ENCODE measurements at regions not wholly inside any gene's neighbourhood (a gene's known extent, or its start where the extent isn't known, plus 50 kb on each side); places are given as distances from the start of the nearest gene placed in this dataset.
A peak's percentile ranks its signal among the peaks of the same experiment; 100 is the strongest.

DNA sequence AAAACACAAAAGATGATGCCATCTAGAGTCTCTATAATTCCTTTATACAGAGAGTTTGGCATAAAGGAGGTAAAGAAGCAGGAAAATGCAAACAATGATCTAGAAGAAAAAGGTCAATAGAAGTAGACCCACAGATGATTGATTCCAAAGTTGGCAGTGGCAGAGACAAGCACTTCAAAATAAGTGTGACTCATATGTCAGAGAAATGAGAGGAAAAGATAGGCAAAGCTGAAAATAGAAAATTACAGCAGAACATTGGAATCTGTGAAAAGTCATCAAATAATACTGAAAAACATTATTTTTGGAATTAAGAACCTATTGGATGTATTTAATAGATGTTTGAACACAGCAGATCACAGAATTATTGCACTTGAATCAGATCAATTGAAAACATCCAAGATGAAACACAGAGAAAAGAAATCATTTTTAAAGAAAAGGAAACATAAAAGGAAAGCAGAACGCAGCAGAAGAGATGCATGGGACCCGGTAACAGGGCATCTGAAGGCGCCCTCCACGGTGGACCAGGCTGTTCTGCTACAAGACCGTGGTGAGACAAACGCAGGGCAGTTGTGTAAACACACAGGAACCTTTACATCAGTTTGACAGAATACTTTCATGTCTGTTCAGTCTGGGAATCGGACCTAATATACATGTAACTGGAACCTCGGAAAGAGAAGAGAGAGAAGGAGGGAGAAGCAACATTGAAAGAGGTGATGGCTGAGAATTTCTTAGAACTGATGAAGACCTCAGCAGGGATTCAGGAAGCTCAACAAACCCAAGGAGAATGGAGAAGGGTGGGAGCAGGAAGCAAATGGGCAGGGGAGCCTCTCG lies 74.6 kb upstream of the GPC1 start:
- DNase-seq (ENCODE audit: low spot score) = no peak
- no peak for ATAC-seq (ENCODE audit: low FRiP score)
- TF ChIP-seq, protein P1, sequence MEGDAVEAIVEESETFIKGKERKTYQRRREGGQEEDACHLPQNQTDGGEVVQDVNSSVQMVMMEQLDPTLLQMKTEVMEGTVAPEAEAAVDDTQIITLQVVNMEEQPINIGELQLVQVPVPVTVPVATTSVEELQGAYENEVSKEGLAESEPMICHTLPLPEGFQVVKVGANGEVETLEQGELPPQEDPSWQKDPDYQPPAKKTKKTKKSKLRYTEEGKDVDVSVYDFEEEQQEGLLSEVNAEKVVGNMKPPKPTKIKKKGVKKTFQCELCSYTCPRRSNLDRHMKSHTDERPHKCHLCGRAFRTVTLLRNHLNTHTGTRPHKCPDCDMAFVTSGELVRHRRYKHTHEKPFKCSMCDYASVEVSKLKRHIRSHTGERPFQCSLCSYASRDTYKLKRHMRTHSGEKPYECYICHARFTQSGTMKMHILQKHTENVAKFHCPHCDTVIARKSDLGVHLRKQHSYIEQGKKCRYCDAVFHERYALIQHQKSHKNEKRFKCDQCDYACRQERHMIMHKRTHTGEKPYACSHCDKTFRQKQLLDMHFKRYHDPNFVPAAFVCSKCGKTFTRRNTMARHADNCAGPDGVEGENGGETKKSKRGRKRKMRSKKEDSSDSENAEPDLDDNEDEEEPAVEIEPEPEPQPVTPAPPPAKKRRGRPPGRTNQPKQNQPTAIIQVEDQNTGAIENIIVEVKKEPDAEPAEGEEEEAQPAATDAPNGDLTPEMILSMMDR (IDR thresholded peaks at IDR 0.05) = no peak

DNA sequence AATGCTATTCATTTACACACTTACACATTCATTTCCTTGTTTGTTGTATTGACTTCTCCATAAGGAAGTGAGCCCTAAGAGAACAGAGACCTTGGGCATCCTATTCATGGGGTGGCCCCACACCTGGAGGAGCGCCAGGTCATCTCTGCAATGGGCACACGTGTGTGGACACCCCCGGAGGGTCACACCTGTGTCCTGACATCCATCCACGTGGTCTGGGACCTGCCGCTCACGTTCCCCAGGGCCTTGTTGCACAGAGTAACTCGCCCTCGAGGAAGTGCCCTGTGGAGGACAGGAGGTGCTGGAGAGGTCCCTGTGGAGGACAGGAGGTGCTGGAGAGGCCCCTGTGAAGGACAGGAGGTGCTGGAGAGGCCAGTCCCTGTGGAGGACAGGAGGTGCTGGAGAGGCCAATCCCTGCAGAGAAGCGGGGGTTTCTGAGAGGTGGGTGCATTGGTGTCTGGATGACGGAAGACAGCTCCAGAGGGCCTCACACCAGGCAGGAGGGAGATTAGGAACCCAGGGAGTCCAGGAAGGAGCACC lies 73.2 kb upstream of the GPC1 start:
- ATAC-seq (ENCODE audit: low FRiP score) (no peak), DNase-seq (ENCODE audit: low spot score) (no peak)
- TF ChIP-seq, protein P1 (IDR thresholded peaks at IDR 0.05) = no peak

DNA sequence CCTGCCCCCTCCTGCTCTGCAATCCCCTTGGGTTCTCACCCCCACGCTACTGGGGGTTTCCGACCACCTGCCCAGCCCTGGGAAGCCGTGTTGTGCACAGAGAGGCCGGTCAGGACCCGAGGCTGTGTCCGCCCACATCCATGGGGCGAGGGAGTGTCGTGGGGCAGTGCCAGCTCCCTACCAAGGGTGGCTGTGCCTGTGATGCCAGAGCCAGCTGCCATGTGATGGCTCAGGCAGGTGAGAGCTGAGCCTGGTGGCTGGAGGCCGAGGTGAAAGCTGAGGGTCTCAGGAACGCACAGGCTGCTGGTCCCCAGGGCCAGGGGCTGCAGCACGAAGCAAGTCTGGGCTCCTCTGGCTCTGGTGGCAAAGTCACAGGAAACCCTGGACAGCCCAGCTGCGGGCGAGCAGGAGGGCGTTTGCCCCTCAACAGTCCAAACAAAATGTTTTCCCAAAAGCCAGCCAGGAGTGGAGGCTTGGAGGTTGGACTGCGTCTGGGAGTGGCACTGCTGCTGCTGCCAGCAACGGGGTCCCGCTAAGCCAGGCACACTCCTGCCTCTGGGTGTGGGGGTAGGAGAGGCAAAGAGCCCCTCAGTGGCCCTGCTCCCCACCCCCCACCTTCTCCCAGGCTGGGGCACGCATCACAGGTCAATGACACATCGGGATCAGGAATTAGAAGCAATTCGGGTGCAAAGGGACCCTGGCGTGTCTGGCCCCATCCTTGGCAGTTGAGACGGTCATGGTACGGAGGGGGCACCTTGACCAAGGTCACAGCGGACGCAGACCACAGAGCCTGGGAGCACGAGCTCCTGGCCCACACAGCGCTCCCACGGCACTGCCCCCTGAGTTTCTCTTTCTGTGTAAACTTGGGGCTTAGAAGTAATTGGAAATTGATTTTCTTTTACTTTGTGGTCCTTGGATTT lies 72.4 kb upstream of the GPC1 start:
- DNase-seq (ENCODE audit: low spot score) (no peak), ATAC-seq (ENCODE audit: low FRiP score) (no peak)
- TF ChIP-seq, protein P1 (IDR thresholded peaks at IDR 0.05) = no peak

DNA sequence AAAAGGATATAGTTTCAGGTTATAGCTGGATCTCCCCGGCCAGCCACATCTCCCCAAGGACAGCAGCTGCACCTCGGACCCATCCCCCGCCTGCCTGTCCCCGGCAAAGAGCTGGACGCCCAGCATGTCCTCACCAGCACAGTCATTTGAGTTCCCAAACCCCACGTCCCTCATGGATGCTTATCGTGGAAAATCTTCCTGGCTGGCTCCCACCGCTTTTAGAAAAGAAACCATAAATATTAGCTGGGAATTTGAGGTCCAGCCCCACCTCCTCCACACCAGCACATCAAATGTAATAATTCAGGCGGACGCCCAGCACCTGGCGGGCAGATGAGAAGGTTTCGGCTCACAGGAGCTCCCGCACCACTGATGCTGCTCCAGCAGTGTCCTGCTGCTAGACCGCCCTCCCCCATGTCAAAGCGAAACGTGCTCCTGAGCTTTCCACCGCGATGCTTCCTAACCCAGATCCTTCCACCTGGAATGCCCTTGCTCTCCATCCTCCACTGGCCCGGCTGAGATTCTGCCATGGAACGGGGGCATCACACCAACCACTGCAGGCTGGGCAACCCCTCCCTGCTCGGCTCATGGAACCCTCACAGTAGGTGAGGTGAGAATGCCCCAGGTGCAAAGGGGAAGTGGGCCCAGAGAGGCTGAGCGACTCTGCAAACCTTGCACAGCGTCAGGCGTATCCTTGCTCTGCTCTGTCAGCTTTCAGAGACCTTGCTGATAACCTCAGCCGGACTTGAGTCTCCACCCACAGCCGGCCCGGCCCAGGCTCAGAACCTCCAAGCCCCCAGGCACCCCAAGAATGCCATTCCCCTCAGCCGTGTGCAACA lies 71.5 kb upstream of the GPC1 start:
- TF ChIP-seq, protein P1 (IDR thresholded peaks at IDR 0.05) = no peak
- DNase-seq (ENCODE audit: low spot score) = no peak
- ATAC-seq (ENCODE audit: low FRiP score) = no peak

DNA sequence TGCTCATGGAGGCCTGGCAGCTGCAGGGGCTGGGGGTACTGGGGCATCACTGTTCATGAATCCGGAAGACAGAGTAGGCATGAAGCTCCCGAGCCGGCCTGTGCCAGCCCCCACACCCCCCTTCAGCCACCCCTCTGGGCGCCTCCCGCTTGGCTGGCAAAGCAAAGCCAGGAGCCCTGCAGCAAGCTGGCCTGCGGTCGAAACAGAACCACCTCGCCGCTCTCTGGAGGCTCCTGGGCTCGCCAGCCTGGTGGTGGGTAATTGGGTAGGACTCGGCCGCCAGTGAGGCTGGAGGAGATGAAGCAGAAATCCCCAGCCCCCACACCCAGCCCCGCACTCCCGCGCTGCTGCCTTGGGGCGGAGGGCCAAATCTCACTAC lies 70.9 kb upstream of the GPC1 start:
- DNase-seq (ENCODE audit: low spot score) = no peak

More for the DNA sequence above, 70.9 kb upstream of the GPC1 start:
- ATAC-seq (ENCODE audit: low FRiP score) = peak; percentile 5
- TF ChIP-seq, protein P1 (IDR thresholded peaks at IDR 0.05) = no peak

Data from omental fat pad (tissue), 3 donors.